ENCODE measurements at regions not wholly inside any gene's neighbourhood (a gene's known extent, or its start where the extent isn't known, plus 50 kb on each side); places are given as distances from the start of the nearest gene placed in this dataset.

DNA sequence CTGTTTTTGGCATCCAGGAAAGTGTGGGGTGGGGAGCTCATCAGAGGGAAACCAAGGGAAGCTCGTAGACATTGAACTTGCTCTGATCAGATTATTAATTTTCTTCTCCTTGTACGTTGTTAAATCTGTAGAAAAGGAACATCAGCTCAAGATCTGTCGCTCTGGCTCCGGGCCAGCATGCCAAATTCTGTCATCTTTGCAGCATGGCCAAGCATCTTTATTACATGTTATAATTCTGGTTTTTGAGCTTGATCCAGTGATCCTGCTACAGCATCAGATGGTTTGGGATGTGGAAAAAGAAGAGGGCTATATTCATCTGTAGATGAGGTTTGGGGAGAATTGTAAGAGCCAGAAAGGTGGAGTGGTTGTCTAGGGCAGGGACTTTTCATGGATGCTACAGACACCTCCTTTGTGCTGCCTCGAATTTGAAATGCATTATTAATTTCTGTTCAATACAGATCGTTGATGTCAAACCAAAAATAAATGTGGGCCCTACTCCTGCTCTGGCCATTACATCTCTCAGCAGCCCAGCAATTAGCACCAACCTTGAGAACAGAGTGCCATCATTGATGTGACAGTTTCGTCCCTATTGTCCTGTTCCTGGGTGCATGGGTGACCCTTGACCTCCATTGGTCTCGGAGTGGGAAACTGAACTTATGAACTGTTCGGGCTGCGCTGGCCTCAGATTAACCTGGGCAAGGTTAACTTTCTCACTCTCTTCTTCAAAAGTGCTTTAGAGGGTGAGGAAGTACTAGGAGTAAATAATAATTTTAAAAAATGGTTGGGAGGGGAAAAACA is 250.8 kb downstream of the SOX4 start:
- Histone ChIP-seq H4K8ac (ENCODE audit: low read depth in 2 of 2, low read length in 2 of 2) (no peak overlapping the region; a peak in 1 of 4 replicates), H2BK5ac (ENCODE audit: low read depth, low read length, poor library complexity, severe bottlenecking) (no peak overlapping the region), H2AK9ac (replicated peaks; ENCODE audit: low read depth, low read length, poor library complexity) (no peak overlapping the region), H3K4me3 (ENCODE audit: insufficient read depth, low read depth, low read length) (no peak overlapping the region), H3K4me2 (ENCODE audit: low read depth, low read length) (no peak overlapping the region), H3K4ac (ENCODE audit: low read depth, low read length) (0 out of 2 replicates have a peak overlapping the region, but pooled peaks have one; percentile 24), H2BK15ac (ENCODE audit: low read depth, low read length) (0 out of 3 replicates have a peak overlapping the region, but pooled peaks have one; percentile 9), H3K9ac (ENCODE audit: low read depth, low read length) (no peak overlapping the region), H3K27ac (ENCODE audit: insufficient read depth, low read length) (no peak overlapping the region), H2AFZ (replicated peaks; ENCODE audit: low read length, poor library complexity) (no peak overlapping the region), H4K20me1 (ENCODE audit: insufficient read depth, low read length) (no peaks in the 10 kb centered on the region), H2AK5ac (ENCODE audit: low read depth, low read length) (no peak overlapping the region), H3K14ac (replicated peaks; ENCODE audit: low read depth, low read length) (no peak overlapping the region), H2BK120ac (ENCODE audit: low read depth, low read length) (no peak overlapping the region), H3K36me3 (ENCODE audit: control insufficient read depth, insufficient read depth, low read length) (no peaks in the 10 kb centered on the region), H2BK20ac (ENCODE audit: low read depth, low read length) (no peak overlapping the region), H3K9me1 (ENCODE audit: insufficient read depth, low read length) (no peaks in the 10 kb centered on the region; the same call in 1 of the 2 replicates), H3K9me3 (ENCODE audit: control insufficient read depth, insufficient read depth, low read length) (no peaks in the 10 kb centered on the region), H3K27me3 (ENCODE audit: control insufficient read depth, insufficient read depth, low read length) (no peaks in the 10 kb centered on the region), H3K23ac (ENCODE audit: low read depth, low read length) (no peak overlapping the region), H3K79me1 (ENCODE audit: low read depth in 1 of 2, low read length in 2 of 2) (0 out of 4 replicates have a peak, but pooled peaks cover 0 to 3% of the 10 kb centered on the region in 2 experiments), H3K4me1 (ENCODE audit: control insufficient read depth, insufficient read depth, low read length) (peaks cover 9% of the 10 kb centered on the region; the same call in 1 of the 2 replicates), H3K18ac (ENCODE audit: low read depth, low read length) (no peak overlapping the region), H3K56ac (ENCODE audit: extremely low read depth, insufficient read depth, low read length) (no peak overlapping the region), H4K5ac (ENCODE audit: low read depth, low read length) (no peak overlapping the region), H4K91ac (ENCODE audit: insufficient read depth, low read depth, low read length) (0 out of 2 replicates have a peak overlapping the region, but pooled peaks have one; percentile 16)
- BruUV-seq (replicated peaks): no TSS peak
- in situ Hi-C loops (cut with MboI; ENCODE audit: low sequenced_read_pairs) (no loop called here), dilution Hi-C loops (cut with HindIII; ENCODE audit: low sequenced_read_pairs, unreplicated experiment) (no loop called here), intact Hi-C loops (cut with micrococcal nuclease) (no loop called here)
- ChIA-PET POLR2A (ENCODE audit: unreplicated experiment) (no interaction called here), CTCF (no interaction called here)
- DNase-seq (no peak), ATAC-seq (ENCODE audit: low read depth) (no peak)
- 54% methylated on average over 2 of the region's 10 CpGs; no CpG with 5 or more reads in 1 of the 2 experiments for WGBS, 2 experiments (ENCODE audit: extremely low coverage in 2 of 2, insufficient read length in 1 of 2)
- TF ChIP-seq BHLHE40 (IDR thresholded peaks at IDR 0.05; ENCODE audit: low read depth, low read length): no peak
- TF ChIP-seq, protein P1, sequence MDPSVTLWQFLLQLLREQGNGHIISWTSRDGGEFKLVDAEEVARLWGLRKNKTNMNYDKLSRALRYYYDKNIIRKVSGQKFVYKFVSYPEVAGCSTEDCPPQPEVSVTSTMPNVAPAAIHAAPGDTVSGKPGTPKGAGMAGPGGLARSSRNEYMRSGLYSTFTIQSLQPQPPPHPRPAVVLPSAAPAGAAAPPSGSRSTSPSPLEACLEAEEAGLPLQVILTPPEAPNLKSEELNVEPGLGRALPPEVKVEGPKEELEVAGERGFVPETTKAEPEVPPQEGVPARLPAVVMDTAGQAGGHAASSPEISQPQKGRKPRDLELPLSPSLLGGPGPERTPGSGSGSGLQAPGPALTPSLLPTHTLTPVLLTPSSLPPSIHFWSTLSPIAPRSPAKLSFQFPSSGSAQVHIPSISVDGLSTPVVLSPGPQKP (IDR thresholded peaks at IDR 0.05; ENCODE audit: borderline replicate concordance, low read depth, low read length): no peak
- no peak for TF ChIP-seq CHD1 (IDR thresholded peaks at IDR 0.05; ENCODE audit: low read depth, low read length)
- TF ChIP-seq SMC3 (IDR thresholded peaks at IDR 0.05; ENCODE audit: low read depth, low read length): no peak
- TF ChIP-seq, protein P2, sequence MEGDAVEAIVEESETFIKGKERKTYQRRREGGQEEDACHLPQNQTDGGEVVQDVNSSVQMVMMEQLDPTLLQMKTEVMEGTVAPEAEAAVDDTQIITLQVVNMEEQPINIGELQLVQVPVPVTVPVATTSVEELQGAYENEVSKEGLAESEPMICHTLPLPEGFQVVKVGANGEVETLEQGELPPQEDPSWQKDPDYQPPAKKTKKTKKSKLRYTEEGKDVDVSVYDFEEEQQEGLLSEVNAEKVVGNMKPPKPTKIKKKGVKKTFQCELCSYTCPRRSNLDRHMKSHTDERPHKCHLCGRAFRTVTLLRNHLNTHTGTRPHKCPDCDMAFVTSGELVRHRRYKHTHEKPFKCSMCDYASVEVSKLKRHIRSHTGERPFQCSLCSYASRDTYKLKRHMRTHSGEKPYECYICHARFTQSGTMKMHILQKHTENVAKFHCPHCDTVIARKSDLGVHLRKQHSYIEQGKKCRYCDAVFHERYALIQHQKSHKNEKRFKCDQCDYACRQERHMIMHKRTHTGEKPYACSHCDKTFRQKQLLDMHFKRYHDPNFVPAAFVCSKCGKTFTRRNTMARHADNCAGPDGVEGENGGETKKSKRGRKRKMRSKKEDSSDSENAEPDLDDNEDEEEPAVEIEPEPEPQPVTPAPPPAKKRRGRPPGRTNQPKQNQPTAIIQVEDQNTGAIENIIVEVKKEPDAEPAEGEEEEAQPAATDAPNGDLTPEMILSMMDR (conservative IDR thresholded peaks at IDR 0.05; ENCODE audit: low read depth, low read length): no peak
- TF ChIP-seq RAD21 (IDR thresholded peaks at IDR 0.05; ENCODE audit: low read length): no peak
- no peak for TF ChIP-seq POLR2A (IDR thresholded peaks at IDR 0.05; ENCODE audit: low read depth, low read length)
- TF ChIP-seq FOS (IDR thresholded peaks at IDR 0.05; ENCODE audit: low read depth, low read length): no peak
- TF ChIP-seq NFE2L2 (IDR thresholded peaks at IDR 0.05; ENCODE audit: low read depth, low read length): no peak
- TF ChIP-seq, protein P3, sequence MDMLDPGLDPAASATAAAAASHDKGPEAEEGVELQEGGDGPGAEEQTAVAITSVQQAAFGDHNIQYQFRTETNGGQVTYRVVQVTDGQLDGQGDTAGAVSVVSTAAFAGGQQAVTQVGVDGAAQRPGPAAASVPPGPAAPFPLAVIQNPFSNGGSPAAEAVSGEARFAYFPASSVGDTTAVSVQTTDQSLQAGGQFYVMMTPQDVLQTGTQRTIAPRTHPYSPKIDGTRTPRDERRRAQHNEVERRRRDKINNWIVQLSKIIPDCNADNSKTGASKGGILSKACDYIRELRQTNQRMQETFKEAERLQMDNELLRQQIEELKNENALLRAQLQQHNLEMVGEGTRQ (IDR thresholded peaks at IDR 0.05; ENCODE audit: low read depth, low read length): no peak
- TF ChIP-seq MXI1 (IDR thresholded peaks at IDR 0.05; ENCODE audit: borderline replicate concordance, low read depth, low read length): no peak
- TF ChIP-seq MAFK (IDR thresholded peaks at IDR 0.05; ENCODE audit: low read depth, low read length): no peak
- TF ChIP-seq MAZ (IDR thresholded peaks at IDR 0.05; ENCODE audit: borderline replicate concordance, low read depth, low read length): no peak
- TF ChIP-seq CEBPB (IDR thresholded peaks at IDR 0.05; ENCODE audit: low read depth, low read length): no peak
- no peak for TF ChIP-seq RFX5 (IDR thresholded peaks at IDR 0.05; ENCODE audit: low read depth, low read length)
